ENCODE measurements at regions not wholly inside any gene's neighbourhood (a gene's known extent, or its start where the extent isn't known, plus 50 kb on each side); places are given as distances from the start of the nearest gene placed in this dataset.

- TF ChIP-seq CTCF (IDR thresholded peaks at IDR 0.05; ENCODE audit: extremely low read depth in 1 of 2, insufficient read depth in 1 of 2, low read depth in 1 of 2, low read length in 2 of 2) (no peak), POLR2A (IDR thresholded peaks at IDR 0.05; ENCODE audit: low read depth, low read length) (no peak), POLR2AphosphoS5 (IDR thresholded peaks at IDR 0.05; ENCODE audit: insufficient read depth, low read depth, low read length) (no peak), FOS (IDR thresholded peaks at IDR 0.05; ENCODE audit: borderline replicate concordance, insufficient read depth, low read length) (no peak), EZH2 (IDR thresholded peaks at IDR 0.05; ENCODE audit: borderline replicate concordance, low read depth, low read length, severe bottlenecking) (no peak), JUN (IDR thresholded peaks at IDR 0.05; ENCODE audit: borderline replicate concordance, insufficient read depth, insufficient read length, low read depth) (no peak), MYC (IDR thresholded peaks at IDR 0.05; ENCODE audit: low read depth, low read length) (no peak), MAX (IDR thresholded peaks at IDR 0.05; ENCODE audit: insufficient read depth, insufficient read length) (no peak)
Observed at GRCh38 chr12:128076188-128076587, 190.8 kb upstream of the TMEM132C start.

Data from endothelial cell of umbilical vein (primary cell).